ENCODE measurements at regions not wholly inside any gene's neighbourhood (a gene's known extent, or its start where the extent isn't known, plus 50 kb on each side); places are given as distances from the start of the nearest gene placed in this dataset.
A peak's percentile ranks its signal among the peaks of the same experiment; 100 is the strongest.

- no peak overlapping the region for H3K4me3 Mint-ChIP-seq (ENCODE audit: unreplicated experiment)
- H3K4me1 Mint-ChIP-seq (ENCODE audit: unreplicated experiment), result no peaks in the 10 kb centered on the region
- peak; percentile 63 for DNase-seq (ENCODE audit: extremely low spot score, unreplicated experiment)
- peaks cover 12% of the 10 kb centered on the region for H3K9me3 Mint-ChIP-seq (ENCODE audit: unreplicated experiment)
- H3K27me3 Mint-ChIP-seq (ENCODE audit: unreplicated experiment), result peaks cover 12% of the 10 kb centered on the region
- no peaks in the 10 kb centered on the region for H3K36me3 Mint-ChIP-seq (ENCODE audit: unreplicated experiment)
- no peak overlapping the region for H3K27ac Mint-ChIP-seq (ENCODE audit: unreplicated experiment)
- TF ChIP-seq, protein P1, sequence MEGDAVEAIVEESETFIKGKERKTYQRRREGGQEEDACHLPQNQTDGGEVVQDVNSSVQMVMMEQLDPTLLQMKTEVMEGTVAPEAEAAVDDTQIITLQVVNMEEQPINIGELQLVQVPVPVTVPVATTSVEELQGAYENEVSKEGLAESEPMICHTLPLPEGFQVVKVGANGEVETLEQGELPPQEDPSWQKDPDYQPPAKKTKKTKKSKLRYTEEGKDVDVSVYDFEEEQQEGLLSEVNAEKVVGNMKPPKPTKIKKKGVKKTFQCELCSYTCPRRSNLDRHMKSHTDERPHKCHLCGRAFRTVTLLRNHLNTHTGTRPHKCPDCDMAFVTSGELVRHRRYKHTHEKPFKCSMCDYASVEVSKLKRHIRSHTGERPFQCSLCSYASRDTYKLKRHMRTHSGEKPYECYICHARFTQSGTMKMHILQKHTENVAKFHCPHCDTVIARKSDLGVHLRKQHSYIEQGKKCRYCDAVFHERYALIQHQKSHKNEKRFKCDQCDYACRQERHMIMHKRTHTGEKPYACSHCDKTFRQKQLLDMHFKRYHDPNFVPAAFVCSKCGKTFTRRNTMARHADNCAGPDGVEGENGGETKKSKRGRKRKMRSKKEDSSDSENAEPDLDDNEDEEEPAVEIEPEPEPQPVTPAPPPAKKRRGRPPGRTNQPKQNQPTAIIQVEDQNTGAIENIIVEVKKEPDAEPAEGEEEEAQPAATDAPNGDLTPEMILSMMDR (IDR thresholded peaks at IDR 0.05), result no peak
Measured at GRCh38 chr18:76771192-76771799, 51.1 kb upstream of the ZNF236 start.

DNA sequence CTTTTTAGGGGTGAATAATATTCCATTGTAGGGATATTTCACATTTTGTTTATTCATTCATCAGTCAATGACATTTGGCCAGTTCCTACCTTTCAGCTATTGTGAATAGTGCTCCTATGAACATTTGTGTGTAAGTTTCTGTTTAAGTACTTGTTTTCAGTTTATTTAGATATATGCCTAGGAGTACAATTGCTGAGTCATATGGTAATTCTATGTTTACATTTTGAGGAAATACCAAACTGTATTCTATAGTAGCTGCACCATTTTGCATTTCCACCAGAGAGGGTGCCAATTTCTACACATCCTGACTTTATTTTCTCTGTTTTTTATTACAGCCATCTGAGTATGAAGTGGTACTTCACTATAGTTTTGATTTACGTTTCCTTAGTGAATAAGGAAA is 54.4 kb upstream of the ZNF236 start:
- Mint-ChIP-seq H3K4me3 (ENCODE audit: unreplicated experiment) (no peak overlapping the region), H3K27ac (ENCODE audit: unreplicated experiment) (no peak overlapping the region), H3K4me1 (ENCODE audit: unreplicated experiment) (no peaks in the 10 kb centered on the region), H3K36me3 (ENCODE audit: unreplicated experiment) (no peaks in the 10 kb centered on the region), H3K27me3 (ENCODE audit: unreplicated experiment) (peaks cover 22% of the 10 kb centered on the region), H3K9me3 (ENCODE audit: unreplicated experiment) (peaks cover 12% of the 10 kb centered on the region)
- no peak for DNase-seq (ENCODE audit: extremely low spot score, unreplicated experiment)
- TF ChIP-seq, protein P1 (IDR thresholded peaks at IDR 0.05), result no peak

- no peak overlapping the region for H3K4me3 Mint-ChIP-seq (ENCODE audit: unreplicated experiment)
- no peak overlapping the region for H3K27ac Mint-ChIP-seq (ENCODE audit: unreplicated experiment)
- H3K27me3 Mint-ChIP-seq (ENCODE audit: unreplicated experiment), result peaks cover 27% of the 10 kb centered on the region
- peaks cover 12% of the 10 kb centered on the region for H3K9me3 Mint-ChIP-seq (ENCODE audit: unreplicated experiment)
- no peak for DNase-seq (ENCODE audit: extremely low spot score, unreplicated experiment)
- no peaks in the 10 kb centered on the region for H3K4me1 Mint-ChIP-seq (ENCODE audit: unreplicated experiment)
- H3K36me3 Mint-ChIP-seq (ENCODE audit: unreplicated experiment), result no peaks in the 10 kb centered on the region
- TF ChIP-seq, protein P1 (IDR thresholded peaks at IDR 0.05), result no peak
Measured at GRCh38 chr18:76766429-76766828, 55.9 kb upstream of the ZNF236 start.

DNA sequence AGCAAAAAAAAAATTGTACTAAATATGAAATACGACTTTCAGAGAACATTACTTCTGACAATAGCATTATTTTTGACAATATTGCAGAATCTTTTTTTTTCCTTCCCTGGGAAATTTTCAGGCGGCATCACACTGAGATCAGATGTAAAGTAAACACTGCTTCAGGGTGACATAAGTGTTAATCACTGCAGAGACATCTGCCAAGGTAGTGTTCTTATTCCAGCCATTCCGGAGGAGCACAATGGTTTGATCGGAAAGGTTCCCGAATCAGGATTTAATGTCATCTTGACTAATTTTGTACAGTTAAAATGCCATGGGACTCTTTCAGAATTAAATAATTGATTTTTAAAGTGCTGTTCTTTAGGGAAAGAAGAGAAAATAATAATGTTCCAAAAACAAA is 56.7 kb upstream of the ZNF236 start:
- DNase-seq (ENCODE audit: extremely low spot score, unreplicated experiment), result no peak
- Mint-ChIP-seq H3K4me3 (ENCODE audit: unreplicated experiment) (no peak overlapping the region), H3K4me1 (ENCODE audit: unreplicated experiment) (no peaks in the 10 kb centered on the region), H3K9me3 (ENCODE audit: unreplicated experiment) (peaks cover 12% of the 10 kb centered on the region), H3K27ac (ENCODE audit: unreplicated experiment) (no peak overlapping the region), H3K36me3 (ENCODE audit: unreplicated experiment) (no peaks in the 10 kb centered on the region), H3K27me3 (ENCODE audit: unreplicated experiment) (peaks cover 24% of the 10 kb centered on the region)
- TF ChIP-seq, protein P1 (IDR thresholded peaks at IDR 0.05), result no peak

DNA sequence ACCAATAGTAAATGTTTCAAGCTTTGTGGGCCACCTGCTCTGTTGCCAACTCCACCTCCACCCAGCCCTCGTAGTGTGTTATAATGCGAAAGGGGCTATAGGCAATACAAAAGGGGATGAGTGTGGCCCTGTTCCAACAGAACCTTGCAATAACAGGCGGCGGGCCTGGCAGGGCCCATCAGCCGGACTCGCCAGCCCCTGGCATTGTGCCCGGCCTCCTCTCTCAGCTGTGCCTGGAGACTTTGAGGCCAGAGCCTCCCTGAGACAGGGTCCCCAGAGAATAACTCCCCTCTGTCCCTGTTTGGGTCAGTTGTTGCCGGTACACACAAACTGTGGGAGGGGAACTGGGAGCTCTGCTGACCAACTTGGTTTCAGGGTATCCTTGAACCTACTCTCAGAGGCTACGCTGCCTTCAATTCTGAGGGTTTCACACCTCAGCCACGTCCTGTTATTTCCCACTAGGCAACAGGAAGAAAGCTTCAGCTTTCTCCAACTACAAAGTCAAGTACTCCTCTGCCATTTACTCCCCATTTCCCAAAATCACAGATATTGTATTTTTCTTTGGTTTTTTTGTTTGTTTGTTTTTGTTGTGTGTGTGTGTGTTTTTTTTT is 58.0 kb upstream of the ZNF236 start:
- TF ChIP-seq, protein P1 (IDR thresholded peaks at IDR 0.05), result no peak
- peaks cover 12% of the 10 kb centered on the region for H3K9me3 Mint-ChIP-seq (ENCODE audit: unreplicated experiment)
- peaks cover 24% of the 10 kb centered on the region for H3K27me3 Mint-ChIP-seq (ENCODE audit: unreplicated experiment)
- no peak overlapping the region for H3K27ac Mint-ChIP-seq (ENCODE audit: unreplicated experiment)
- H3K36me3 Mint-ChIP-seq (ENCODE audit: unreplicated experiment), result no peaks in the 10 kb centered on the region
- no peak overlapping the region for H3K4me3 Mint-ChIP-seq (ENCODE audit: unreplicated experiment)
- DNase-seq (ENCODE audit: extremely low spot score, unreplicated experiment), result peak; percentile 75
- H3K4me1 Mint-ChIP-seq (ENCODE audit: unreplicated experiment), result no peaks in the 10 kb centered on the region

Data from osteocyte (in vitro differentiated cells).